CD14-positive monocyte (primary cell): ENCODE measurements at regions not wholly inside any gene's neighbourhood (a gene's known extent, or its start where the extent isn't known, plus 50 kb on each side); places are given as distances from the start of the nearest gene placed in this dataset.

Experiments
- DNase-seq, 3 donors: peaks; one replicate each; pipeline ENCODE4 v3.0.0-alpha.2; 2011 to 2022
- H2AFZ ChIP-seq: 2 replicates; pipeline ENCODE4 v1.6.0; 2012; ENCODE audit warnings: mild to moderate bottlenecking, low read depth, low read length, inconsistent platforms; ENCODE audit not compliant: insufficient read depth, poor library complexity, severe bottlenecking
- H3K27ac ChIP-seq, 2 donors: 1 replicate in 1 of 2; 2 replicates in 1 of 2; pipeline ENCODE4 v1.5.1; 2012 to 2013; ENCODE audit warnings: low read length in 2 of 2, control low read depth in 1 of 2, inconsistent platforms in 1 of 2, low read depth in 1 of 2, mild to moderate bottlenecking in 1 of 2
- H3K27me3 ChIP-seq, 2 donors: one replicate each; pipeline versions ENCODE4 v1.6.0 to v1.6.1; 2011 to 2013; ENCODE audit warnings: low read length in 2 of 2; ENCODE audit not compliant: control insufficient read depth in 2 of 2, insufficient read depth in 2 of 2
- H3K36me3 ChIP-seq, 2 donors: replicated peaks in 1 of 2; 1 replicate in 1 of 2; 2 replicates in 1 of 2; pipeline versions ENCODE4 v1.5.1 to v1.6.1; 2012 to 2013; ENCODE audit warnings: low read length in 2 of 2, control low read depth in 1 of 2, inconsistent platforms in 1 of 2, mild to moderate bottlenecking in 1 of 2; ENCODE audit not compliant: insufficient read depth in 2 of 2, control insufficient read depth in 1 of 2
- H3K4me1 ChIP-seq, 2 donors: 1 replicate in 1 of 2; 2 replicates in 1 of 2; pipeline versions ENCODE4 v1.5.1 to v1.6.1; 2012 to 2013; ENCODE audit warnings: low read length in 2 of 2, control low read depth in 1 of 2, inconsistent platforms in 1 of 2, mild to moderate bottlenecking in 1 of 2, moderate library complexity in 1 of 2; ENCODE audit not compliant: insufficient read depth in 2 of 2, control insufficient read depth in 1 of 2
- H3K4me2 ChIP-seq: replicated peaks from 2 replicates; pipeline ENCODE3; 2012; ENCODE audit warnings: low read length, moderate library complexity, mild to moderate bottlenecking; ENCODE audit not compliant: poor library complexity, severe bottlenecking; ENCODE audit errors: extremely low read depth
- H3K4me3 ChIP-seq, 3 experiments: fragments of 200-600 bp in 1 of 3; sonication (generic) in 1 of 3; replicated peaks in 1 of 3; 1 replicate in 2 of 3; 2 replicates in 1 of 3; pipeline ENCODE4 v1.5.1; 2011 to 2013; ENCODE audit warnings: low read length in 3 of 3, mild to moderate bottlenecking in 3 of 3, control low read depth in 2 of 3, low read depth in 2 of 3, inconsistent platforms in 1 of 3, moderate library complexity in 1 of 3
- H3K79me2 ChIP-seq: 2 replicates; pipeline ENCODE4 v1.6.0; 2012; ENCODE audit warnings: mild to moderate bottlenecking, control low read depth, inconsistent platforms, low read length, moderate library complexity; ENCODE audit not compliant: insufficient read depth
- H3K9ac ChIP-seq: 2 replicates; pipeline ENCODE4 v1.6.0; 2017; ENCODE audit warnings: low read length, mild to moderate bottlenecking; ENCODE audit not compliant: insufficient read depth, poor library complexity, severe bottlenecking
- H3K9me3 ChIP-seq, 2 donors: replicated peaks in 1 of 2; 1 replicate in 1 of 2; 2 replicates in 1 of 2; pipeline versions ENCODE4 v1.5.1 to v1.6.1; 2012 to 2013; ENCODE audit warnings: low read length in 2 of 2, control low read depth in 1 of 2; ENCODE audit not compliant: control insufficient read depth in 1 of 2, insufficient read depth in 1 of 2
- H4K20me1 ChIP-seq: 2 replicates; pipeline ENCODE4 v1.6.0; 2012; ENCODE audit warnings: mild to moderate bottlenecking, low read length, control low read depth, moderate library complexity; ENCODE audit not compliant: insufficient read depth
- H3K27ac Mint-ChIP-seq, 7 donors: one replicate each; pipeline ENCODE4 v1.8.0; 2020; ENCODE audit warnings: mild to moderate bottlenecking in 7 of 7, mixed read lengths in 7 of 7, moderate library complexity in 6 of 7, inconsistent platforms in 2 of 7
- H3K27me3 Mint-ChIP-seq, 3 donors: one replicate each; pipeline ENCODE4 v1.8.0; 2021 to 2022; ENCODE audit warnings: low read depth in 3 of 3, mild to moderate bottlenecking in 3 of 3, mixed read lengths in 3 of 3, moderate library complexity in 3 of 3, inconsistent platforms in 1 of 3
- H3K36me3 Mint-ChIP-seq, 2 donors: one replicate each; pipeline ENCODE4 v1.8.0; 2020; ENCODE audit warnings: mixed read lengths in 2 of 2, inconsistent platforms in 1 of 2, mild to moderate bottlenecking in 1 of 2
- H3K4me1 Mint-ChIP-seq: one replicate; pipeline ENCODE4 v1.8.0; 2020; ENCODE audit warnings: mild to moderate bottlenecking, mixed read lengths
- H3K4me3 Mint-ChIP-seq, 2 donors: one replicate each; pipeline ENCODE4 v1.8.0; 2020; ENCODE audit warnings: mild to moderate bottlenecking in 2 of 2, mixed read lengths in 2 of 2, moderate library complexity in 1 of 2
- H3K9me3 Mint-ChIP-seq, 7 donors: one replicate each; pipeline ENCODE4 v1.8.0; 2020 to 2022; ENCODE audit warnings: mixed read lengths in 7 of 7, mild to moderate bottlenecking in 6 of 7, moderate library complexity in 6 of 7, inconsistent platforms in 2 of 7
- intact Hi-C, 2 donors: fragments of 100-400 bp; cut with micrococcal nuclease; formaldehyde crosslinking; loops; one replicate each; pipeline versions ENCODE4 v1.15.0 to v1.15.1; 2023
- TF ChIP-seq, protein P1 (sequence below): fragments of 200-600 bp; IDR thresholded peaks from one replicate; pipeline ENCODE4 v1.8.0; 2022; ENCODE audit warnings: antibody characterized with exemption, mild to moderate bottlenecking

- no peak for DNase-seq
- Mint-ChIP-seq H3K27me3 (peaks cover 0 to 8% (median 0%) of the 10 kb centered on the region in 3 donors), H3K9me3 (peaks cover 0 to 7% (median 2%) of the 10 kb centered on the region in 7 donors), H3K36me3 (no peaks in the 10 kb centered on the region), H3K4me1 (no peaks in the 10 kb centered on the region), H3K27ac (no peak overlapping the region), H3K4me3 (no peak overlapping the region)
- Histone ChIP-seq H2AFZ (no peak overlapping the region), H4K20me1 (no peaks in the 10 kb centered on the region), H3K9ac (no peak overlapping the region), H3K4me1 (no peaks in the 10 kb centered on the region), H3K27me3 (no peaks in the 10 kb centered on the region), H3K27ac (no peak overlapping the region), H3K4me2 (no peak overlapping the region), H3K79me2 (no peaks in the 10 kb centered on the region), H3K4me3 (no peak overlapping the region), H3K36me3 (no peaks in the 10 kb centered on the region), H3K9me3 (no peaks in the 10 kb centered on the region)
- intact Hi-C loops, result no loop called here
- TF ChIP-seq, protein P1, sequence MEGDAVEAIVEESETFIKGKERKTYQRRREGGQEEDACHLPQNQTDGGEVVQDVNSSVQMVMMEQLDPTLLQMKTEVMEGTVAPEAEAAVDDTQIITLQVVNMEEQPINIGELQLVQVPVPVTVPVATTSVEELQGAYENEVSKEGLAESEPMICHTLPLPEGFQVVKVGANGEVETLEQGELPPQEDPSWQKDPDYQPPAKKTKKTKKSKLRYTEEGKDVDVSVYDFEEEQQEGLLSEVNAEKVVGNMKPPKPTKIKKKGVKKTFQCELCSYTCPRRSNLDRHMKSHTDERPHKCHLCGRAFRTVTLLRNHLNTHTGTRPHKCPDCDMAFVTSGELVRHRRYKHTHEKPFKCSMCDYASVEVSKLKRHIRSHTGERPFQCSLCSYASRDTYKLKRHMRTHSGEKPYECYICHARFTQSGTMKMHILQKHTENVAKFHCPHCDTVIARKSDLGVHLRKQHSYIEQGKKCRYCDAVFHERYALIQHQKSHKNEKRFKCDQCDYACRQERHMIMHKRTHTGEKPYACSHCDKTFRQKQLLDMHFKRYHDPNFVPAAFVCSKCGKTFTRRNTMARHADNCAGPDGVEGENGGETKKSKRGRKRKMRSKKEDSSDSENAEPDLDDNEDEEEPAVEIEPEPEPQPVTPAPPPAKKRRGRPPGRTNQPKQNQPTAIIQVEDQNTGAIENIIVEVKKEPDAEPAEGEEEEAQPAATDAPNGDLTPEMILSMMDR, result no peak
Observed at GRCh38 chr10:9045311-9045710, 990.8 kb downstream of the GATA3 start.

GRCh38 chr10:9051328-9051974 lies 997.0 kb downstream of the GATA3 start:
- no peak for DNase-seq
- TF ChIP-seq, protein P1, result no peak
- intact Hi-C loops, result no loop called here
- H3K9me3 Mint-ChIP-seq, result peaks cover 0 to 7% (median 3%) of the 10 kb centered on the region in 7 donors
- Histone ChIP-seq H3K27ac (no peak overlapping the region), H3K9ac (no peak overlapping the region), H3K4me3 (no peak overlapping the region), H3K27me3 (no peaks in the 10 kb centered on the region), H2AFZ (no peak overlapping the region), H3K79me2 (no peaks in the 10 kb centered on the region), H4K20me1 (no peaks in the 10 kb centered on the region), H3K9me3 (peaks cover 1 to 2% of the 10 kb centered on the region in 2 donors), H3K4me1 (no peaks in the 10 kb centered on the region), H3K4me2 (no peak overlapping the region), H3K36me3 (no peaks in the 10 kb centered on the region)
- H3K4me3 Mint-ChIP-seq, result no peak overlapping the region
- peaks cover 0 to 4% (median 1%) of the 10 kb centered on the region in 3 donors for H3K27me3 Mint-ChIP-seq
- H3K36me3 Mint-ChIP-seq, result no peaks in the 10 kb centered on the region
- no peaks in the 10 kb centered on the region for H3K4me1 Mint-ChIP-seq
- H3K27ac Mint-ChIP-seq, result no peak overlapping the region
